COLO668 (cell line): ENCODE measurements at regions not wholly inside any gene's neighbourhood (a gene's known extent, or its start where the extent isn't known, plus 50 kb on each side); places are given as distances from the start of the nearest gene placed in this dataset.
"Not testable (repeated sequence)": the region's sequence is repeated elsewhere in the genome, so short reads cannot be mapped to it uniquely, and the experiment has no call there.

Experiments
- DNase-seq: peaks from one replicate; lab custom pipeline; 2025; ENCODE audit not compliant: unreplicated experiment; lab: John Stamatoyannopoulos, UW

- DNase-seq, result no peak
These were observed 87.5 kb upstream of the ARID1B start for GRCh38 chr6:156689656-156690055.

DNA sequence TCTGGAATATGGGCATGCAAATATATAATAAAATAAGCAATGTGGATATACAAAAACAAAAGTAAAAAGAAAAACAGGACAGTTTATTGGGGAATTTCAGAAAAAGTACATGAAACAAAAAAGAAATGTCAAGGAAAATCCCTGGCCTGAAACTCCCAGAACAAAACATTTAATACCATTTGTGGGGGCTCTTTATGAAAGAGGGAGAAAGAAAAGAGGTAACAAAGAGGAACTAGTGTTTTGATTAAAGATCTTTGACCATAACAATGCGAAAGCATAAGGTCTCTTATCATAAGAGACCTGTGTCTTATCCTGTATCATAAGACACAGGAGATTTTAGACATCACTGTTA lies 88.6 kb upstream of the ARID1B start:
- DNase-seq, result no peak

- DNase-seq, result no peak
These were observed 89.2 kb upstream of the ARID1B start for GRCh38 chr6:156687789-156688619.

DNA sequence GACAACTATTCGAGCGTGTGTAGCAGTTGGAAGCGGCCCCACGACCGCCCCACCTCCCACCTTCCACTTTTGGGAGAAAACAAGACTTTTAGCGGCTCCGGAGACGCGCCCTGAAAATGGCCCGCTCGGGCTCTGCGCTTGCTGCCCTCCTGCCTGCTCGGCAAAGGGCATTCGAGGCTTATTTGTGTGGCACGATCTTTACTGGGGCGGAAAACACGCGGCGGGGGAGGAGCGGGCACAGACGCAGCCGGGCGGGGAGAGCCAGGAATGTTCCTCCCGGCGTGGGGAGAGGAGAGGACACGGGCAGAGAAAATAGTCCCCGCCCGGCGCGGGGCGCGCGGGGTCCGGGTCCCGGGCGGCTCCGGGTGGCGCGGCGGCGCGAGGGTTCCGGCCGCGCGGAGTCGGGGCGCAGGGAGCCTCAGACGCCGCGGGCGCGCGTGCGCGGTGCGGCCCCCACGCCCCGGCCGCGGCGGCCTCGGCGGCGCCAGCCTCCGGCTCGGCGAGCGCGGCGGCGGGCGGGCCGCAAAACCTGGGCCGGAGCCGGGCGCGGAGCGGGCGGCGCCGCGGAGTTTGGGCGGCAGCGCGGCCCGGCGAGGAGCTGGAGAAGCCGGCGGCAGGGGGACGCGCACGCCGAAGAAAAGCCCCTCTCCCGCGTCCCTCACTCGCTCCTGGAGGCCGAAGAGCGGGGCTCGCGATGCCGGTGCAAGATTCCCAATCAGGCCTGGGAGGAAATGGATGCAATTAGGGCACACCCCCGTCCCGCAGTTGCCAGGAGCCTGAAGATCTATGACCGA lies 90.0 kb upstream of the ARID1B start:
- DNase-seq, result peak; percentile 87

GRCh38 chr6:156686301-156686994 lies 90.7 kb upstream of the ARID1B start:
- peak; percentile 51 for DNase-seq

GRCh38 chr6:156685823-156686222 lies 91.4 kb upstream of the ARID1B start:
- DNase-seq, result no peak

DNA sequence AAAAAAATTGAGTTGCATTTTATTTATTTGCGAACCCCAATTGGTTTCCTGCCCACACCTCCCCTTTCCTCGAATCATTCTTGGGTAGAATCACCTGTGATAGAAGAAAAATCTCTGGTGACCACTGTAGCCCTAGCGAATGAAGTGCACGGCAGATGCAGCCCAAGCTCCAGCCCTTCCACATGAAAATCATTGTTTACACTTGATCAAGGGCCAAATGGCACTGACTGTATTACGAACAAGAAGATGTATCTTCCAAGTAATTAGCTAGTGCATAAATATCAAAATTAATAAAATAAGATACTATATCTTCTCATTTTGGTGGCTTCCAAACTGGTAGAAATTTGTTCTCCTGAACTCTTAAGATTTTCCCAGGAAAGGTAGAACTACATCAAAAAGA lies 93.4 kb upstream of the ARID1B start:
- no peak for DNase-seq

DNA sequence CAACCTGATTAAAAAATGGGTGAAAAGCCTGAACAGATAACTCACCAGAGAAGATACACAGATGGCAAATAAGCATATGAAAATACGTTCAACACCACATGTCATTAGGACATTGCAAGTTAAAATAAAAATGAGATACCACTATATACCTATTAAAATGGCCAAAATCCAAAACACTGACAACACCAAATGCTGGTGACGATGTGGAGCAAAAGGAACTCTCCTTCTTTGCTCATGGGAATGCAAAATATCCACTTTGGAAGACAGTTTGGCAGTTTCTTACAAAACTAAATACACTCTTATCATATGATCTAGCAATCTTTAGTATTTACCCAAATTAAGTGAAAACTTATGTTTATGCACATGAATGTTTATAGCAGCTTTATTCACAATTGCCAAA lies 100.5 kb upstream of the ARID1B start:
- DNase-seq, result no peak

DNA sequence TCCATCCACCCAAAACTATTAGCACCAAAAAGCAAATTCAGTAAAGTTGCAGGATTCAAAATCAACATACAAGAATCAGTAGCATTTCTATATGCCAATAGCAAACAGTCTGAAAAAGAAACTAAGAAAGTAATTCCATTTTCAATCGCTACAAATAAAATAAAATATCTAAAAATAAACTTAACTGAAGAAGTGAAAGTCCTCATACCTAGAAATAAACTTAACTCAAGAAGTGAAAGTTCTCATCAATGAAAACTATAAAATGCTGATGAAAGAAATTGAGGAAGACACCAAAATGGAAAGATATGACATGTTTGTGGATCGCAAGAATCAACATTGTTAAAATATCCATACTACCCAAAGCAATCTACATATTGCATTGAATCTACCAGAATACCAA lies 103.0 kb upstream of the ARID1B start:
- no peak for DNase-seq

GRCh38 chr6:156670097-156670496 lies 107.1 kb upstream of the ARID1B start:
- DNase-seq, result not testable (repeated sequence)

DNA sequence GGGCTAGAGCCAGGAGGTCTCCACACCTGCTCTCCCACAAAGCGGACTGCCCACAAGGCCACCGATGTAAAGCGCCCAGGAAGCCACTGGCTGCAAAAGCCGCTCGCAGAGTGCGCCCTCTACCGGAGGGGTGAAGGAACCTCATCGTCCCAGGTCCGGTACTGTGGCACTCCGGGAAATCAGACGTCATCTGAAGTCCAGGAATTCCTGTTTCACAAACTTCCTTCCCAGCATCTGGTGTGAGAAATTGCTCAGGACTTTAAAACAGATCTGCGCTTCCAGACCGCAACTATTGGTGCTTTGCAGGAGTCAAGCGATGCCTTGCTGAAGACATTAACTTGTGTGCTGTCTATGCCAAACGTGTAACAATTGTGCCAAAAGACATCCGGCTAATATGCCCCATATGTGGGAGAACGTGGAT lies 115.1 kb upstream of the ARID1B start:
- peak; percentile 12 for DNase-seq

GRCh38 chr6:156660389-156660788 lies 116.8 kb upstream of the ARID1B start:
- no peak for DNase-seq

DNA sequence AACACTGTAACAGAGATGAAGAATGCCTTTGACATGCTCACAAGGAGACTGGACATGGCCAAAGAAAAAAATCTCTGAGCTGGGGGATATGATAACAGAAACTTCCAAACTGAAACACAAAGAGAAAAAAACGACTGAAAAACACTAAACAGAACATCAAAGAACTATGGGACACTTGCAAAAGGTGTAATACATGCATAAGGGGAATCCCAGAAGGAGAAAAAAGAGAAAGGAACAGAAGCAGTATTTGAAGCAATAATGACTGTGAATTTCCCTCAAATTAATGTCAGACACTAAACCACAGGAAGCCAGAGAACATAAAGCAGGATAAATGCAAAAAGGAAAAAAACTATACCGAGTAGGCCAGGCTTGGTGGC lies 117.4 kb upstream of the ARID1B start:
- no peak for DNase-seq

GRCh38 chr6:156658966-156659821 lies 118.0 kb upstream of the ARID1B start:
- no peak for DNase-seq

DNA sequence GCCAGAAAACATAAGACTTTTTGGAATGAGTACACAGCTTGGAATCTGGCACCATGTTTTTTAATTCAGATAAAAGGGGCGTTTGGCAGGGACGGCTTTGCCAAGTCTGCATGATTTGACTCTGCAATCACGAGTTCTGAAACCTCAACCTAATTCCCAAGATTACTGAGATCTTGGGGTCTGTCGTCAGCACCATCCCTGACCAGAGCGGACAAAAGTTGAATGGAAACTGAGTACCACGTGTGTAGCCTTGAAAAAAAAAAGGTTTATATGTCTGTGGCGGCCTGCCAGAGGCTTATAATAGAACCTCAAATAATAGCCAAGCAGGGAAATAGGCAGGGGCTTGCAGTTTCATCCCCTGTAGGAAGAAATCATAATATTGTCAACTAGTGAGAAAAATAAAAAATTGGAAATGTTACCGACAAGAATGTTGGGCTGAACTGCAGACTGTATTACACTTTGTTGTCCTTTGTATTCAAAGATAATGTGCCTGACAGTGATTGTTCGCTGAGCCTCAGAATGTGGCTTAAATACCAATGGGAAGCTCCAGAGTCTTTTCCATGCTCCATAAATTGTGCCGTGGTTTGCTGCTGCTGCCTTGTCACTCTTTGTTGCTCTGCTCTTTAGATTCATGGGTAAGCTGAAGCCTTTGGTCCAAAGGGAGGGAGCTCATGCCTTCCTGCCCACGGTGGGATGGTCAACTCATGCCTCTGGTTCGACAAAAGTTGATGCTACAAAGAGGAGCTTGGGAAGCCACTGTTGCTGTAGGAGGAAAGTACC lies 118.8 kb upstream of the ARID1B start:
- DNase-seq, result no peak

- DNase-seq, result no peak
These were observed 119.9 kb upstream of the ARID1B start for GRCh38 chr6:156657296-156657695.

DNA sequence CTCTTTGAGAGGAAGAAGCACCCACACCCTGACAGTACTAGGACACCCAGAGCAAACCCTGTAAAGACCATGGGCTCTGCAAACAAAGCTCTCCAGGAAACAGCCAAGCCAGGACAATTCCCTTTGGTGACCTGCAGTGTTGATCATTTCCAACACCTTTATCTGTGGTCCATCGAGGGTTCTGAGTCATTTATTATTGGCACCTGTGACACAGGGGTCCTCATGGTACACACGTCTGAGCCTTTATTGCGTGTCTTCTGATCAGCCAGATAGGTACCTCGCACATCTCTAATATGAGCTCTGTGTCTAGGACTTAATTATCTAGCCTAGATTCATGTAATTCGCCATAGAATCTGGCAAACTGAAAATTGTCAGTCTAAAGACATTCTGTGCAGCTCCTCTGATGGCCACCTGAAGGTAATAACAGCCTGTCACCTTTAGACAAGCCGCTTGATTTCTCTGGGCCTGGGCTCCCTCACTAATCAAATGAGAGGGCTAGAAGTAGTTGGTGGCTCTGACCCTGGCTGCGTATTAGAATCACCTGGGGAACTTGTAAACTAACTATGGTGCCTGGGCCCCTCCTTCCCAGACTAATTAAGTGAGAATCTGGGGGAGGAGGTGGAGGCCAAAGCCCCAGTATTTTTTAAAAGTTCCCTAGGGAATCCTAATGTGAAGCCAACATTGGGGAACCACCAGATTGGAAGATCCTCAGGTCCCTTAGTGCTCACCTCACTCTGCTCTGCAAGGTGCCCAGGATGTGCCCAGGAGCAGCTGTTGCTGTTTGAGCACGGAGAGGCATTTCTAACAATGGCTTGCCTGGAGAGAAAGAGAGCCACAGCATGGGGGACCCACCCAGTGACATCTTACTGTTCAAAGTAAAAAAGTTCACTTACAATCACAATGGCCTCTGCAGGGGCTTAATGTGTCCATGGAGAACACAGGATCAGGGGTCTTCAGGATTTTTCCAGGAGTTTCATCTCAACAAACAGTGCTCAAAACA lies 122.0 kb upstream of the ARID1B start:
- DNase-seq, result no peak

GRCh38 chr6:156652231-156652750 lies 124.9 kb upstream of the ARID1B start:
- no peak for DNase-seq

- no peak for DNase-seq
These were observed 125.7 kb upstream of the ARID1B start for GRCh38 chr6:156651486-156651885.
